Body of pancreas (tissue), 4 donors: ENCODE measurements at regions not wholly inside any gene's neighbourhood (a gene's known extent, or its start where the extent isn't known, plus 50 kb on each side); places are given as distances from the start of the nearest gene placed in this dataset.

ENCODE experiments used
- ATAC-seq: fragments of 150-250 bp; one replicate; pipeline ENCODE4 v1.9.1; 2016
- DNase-seq, 4 donors: peaks; one replicate each; pipeline ENCODE4 v3.0.0-alpha.2; 2019
- H3K27ac ChIP-seq, 4 donors: fragments of 200-600 bp; sonication (generic); 1 replicate in 3 of 4; 2 replicates in 1 of 4; pipeline versions ENCODE4 v1.5.1 to v1.6.1; 2016 to 2019; ENCODE audit warnings: mild to moderate bottlenecking in 1 of 4, mixed read lengths in 1 of 4, moderate library complexity in 1 of 4
- H3K27me3 ChIP-seq, 2 donors: fragments of 200-600 bp; sonication (generic); one replicate each; pipeline ENCODE4 v1.6.0; 2016; ENCODE audit warnings: mild to moderate bottlenecking in 1 of 2
- H3K36me3 ChIP-seq, 2 donors: fragments of 200-600 bp; sonication (generic); replicated peaks in 1 of 2; 2 replicates each; pipeline ENCODE4 v1.5.1; 2016; ENCODE audit warnings: low read depth in 2 of 2; ENCODE audit not compliant: insufficient read depth in 1 of 2
- H3K4me1 ChIP-seq: fragments of 200-600 bp; sonication (generic); one replicate; pipeline ENCODE4 v1.6.0; 2016
- H3K4me3 ChIP-seq, 2 donors: fragments of 200-600 bp; sonication (generic); 1 replicate in 1 of 2; 2 replicates in 1 of 2; pipeline ENCODE4 v1.5.1; 2016 to 2019
- H3K9me3 ChIP-seq, 3 donors: fragments of 200-600 bp; sonication (generic); 1 replicate in 2 of 3; 2 replicates in 1 of 3; pipeline ENCODE4 v1.5.1; 2016
- CTCF ChIP-seq, 7 experiments: fragments of 450-650 bp in 4 of 7; fragments of 200-600 bp in 3 of 7; sonication (generic) in 3 of 7; IDR thresholded peaks; one replicate each; pipeline ENCODE4 v1.5.1; 2016 to 2019; ENCODE audit warnings: antibody characterized with exemption in 7 of 7
- POLR2A ChIP-seq, 3 donors: fragments of 450-650 bp; IDR thresholded peaks; one replicate each; pipeline ENCODE4 v1.6.1; 2016; ENCODE audit warnings: antibody characterized with exemption in 3 of 3, mild to moderate bottlenecking in 2 of 3
- WGBS, 2 donors: methylation state at CpG; one replicate each; pipeline ENCODE4 v1.1.5; 2017; 5-methylcytosine and 5-hydroxymethylcytosine counted together
- intact Hi-C: fragments of 100-400 bp; cut with DNase I; formaldehyde crosslinking; loops from one replicate; pipeline ENCODE4 v1.15.1; 2023

GRCh38 chr20:16885746-16886145 is 137.6 kb downstream of the OTOR start:
- Histone ChIP-seq H3K4me3 (no peak overlapping the region), H3K27ac (no peak overlapping the region), H3K9me3 (no peaks in the 10 kb centered on the region), H3K36me3 (no peaks in the 10 kb centered on the region), H3K4me1 (no peaks in the 10 kb centered on the region), H3K27me3 (no peaks in the 10 kb centered on the region)
- DNase-seq (no peak), ATAC-seq (no peak)
- TF ChIP-seq CTCF (IDR thresholded peaks at IDR 0.05) (no peak), POLR2A (IDR thresholded peaks at IDR 0.05) (no peak)
- intact Hi-C loops: no loop called here

GRCh38 chr20:16898433-16898832 is 150.3 kb downstream of the OTOR start:
- no peak for ATAC-seq
- intact Hi-C loops: no loop called here
- no peaks in the 10 kb centered on the region for H3K27me3 ChIP-seq

GRCh38 chr20:16902662-16903061 is 154.5 kb downstream of the OTOR start:
- Histone ChIP-seq H3K27ac (no peak overlapping the region), H3K9me3 (no peaks in the 10 kb centered on the region), H3K36me3 (no peaks in the 10 kb centered on the region), H3K4me3 (no peak overlapping the region), H3K4me1 (no peaks in the 10 kb centered on the region), H3K27me3 (no peaks in the 10 kb centered on the region)
- ATAC-seq: no peak
- DNase-seq: no peak
- TF ChIP-seq CTCF (IDR thresholded peaks at IDR 0.05) (no peak), POLR2A (IDR thresholded peaks at IDR 0.05) (no peak)
- intact Hi-C loops: no loop called here
- WGBS, 2 donors: 71 to 84% methylated on average over 2 of the region's 2 CpGs

More at GRCh38 chr20:16898433-16898832, 150.3 kb downstream of the OTOR start:
- no peak for TF ChIP-seq POLR2A (IDR thresholded peaks at IDR 0.05)
- TF ChIP-seq CTCF (IDR thresholded peaks at IDR 0.05): no peak
- H3K4me3 ChIP-seq: no peak overlapping the region
- H3K27ac ChIP-seq: no peak overlapping the region
- no peaks in the 10 kb centered on the region for H3K4me1 ChIP-seq
- no peak for DNase-seq
- no peaks in the 10 kb centered on the region for H3K36me3 ChIP-seq
- no peaks in the 10 kb centered on the region for H3K9me3 ChIP-seq
- WGBS, 2 donors: 87 to 92% methylated on average over 4 of the region's 4 CpGs

- 34 to 39% methylated on average over 5 of the region's 5 CpGs for WGBS, 2 donors
Measured at GRCh38 chr20:16904751-16905150, 156.6 kb downstream of the OTOR start.

More at GRCh38 chr20:16904751-16905150, 156.6 kb downstream of the OTOR start:
- no peak overlapping the region for H3K4me3 ChIP-seq
- H3K36me3 ChIP-seq: no peaks in the 10 kb centered on the region
- H3K4me1 ChIP-seq: no peaks in the 10 kb centered on the region
- ATAC-seq: no peak
- H3K9me3 ChIP-seq: no peaks in the 10 kb centered on the region
- intact Hi-C loops: no loop called here
- DNase-seq: no peak
- no peaks in the 10 kb centered on the region for H3K27me3 ChIP-seq
- no peak overlapping the region for H3K27ac ChIP-seq
- TF ChIP-seq POLR2A (IDR thresholded peaks at IDR 0.05): no peak
- no peak for TF ChIP-seq CTCF (IDR thresholded peaks at IDR 0.05)
